Prostate gland (tissue), 2 donors: ENCODE measurements at regions not wholly inside any gene's neighbourhood (a gene's known extent, or its start where the extent isn't known, plus 50 kb on each side); places are given as distances from the start of the nearest gene placed in this dataset.

Experiments
- POLR2AphosphoS5 ChIP-seq: sonication (generic); formaldehyde crosslinking; IDR thresholded peaks from one replicate; pipeline ENCODE4 v1.6.1; 2017; ENCODE audit warnings: antibody characterized with exemption
- TF ChIP-seq, protein P1 (sequence below), 4 experiments: fragments of 200-600 bp in 2 of 4; fragments of 450-650 bp in 2 of 4; sonication (generic) in 2 of 4; IDR thresholded peaks; 1 replicate in 3 of 4; 2 replicates in 1 of 4; pipeline ENCODE4 v1.5.1; 2016 to 2019; ENCODE audit warnings: antibody characterized with exemption in 4 of 4, mild to moderate bottlenecking in 2 of 4, moderate library complexity in 2 of 4

DNA sequence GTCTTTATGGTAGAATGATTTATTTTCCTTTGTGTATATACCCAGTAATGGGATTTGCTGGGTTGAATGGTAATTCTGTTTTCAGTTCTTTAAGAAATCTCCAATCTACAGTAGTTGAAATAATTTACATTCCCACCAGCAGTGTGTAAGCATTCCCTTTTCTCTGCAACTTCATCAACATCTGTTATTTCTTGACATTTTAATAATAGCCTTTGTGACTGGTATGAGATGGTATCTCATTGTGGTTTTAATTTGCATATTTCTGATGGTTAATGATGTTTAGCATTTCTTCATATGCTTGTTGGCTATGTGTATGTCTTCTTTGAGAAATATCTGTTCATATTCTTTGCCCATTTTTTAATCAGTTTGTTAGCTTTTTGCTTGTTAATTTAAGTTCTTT is 901.2 kb downstream of the METTL15 start:
- TF ChIP-seq, protein P1, sequence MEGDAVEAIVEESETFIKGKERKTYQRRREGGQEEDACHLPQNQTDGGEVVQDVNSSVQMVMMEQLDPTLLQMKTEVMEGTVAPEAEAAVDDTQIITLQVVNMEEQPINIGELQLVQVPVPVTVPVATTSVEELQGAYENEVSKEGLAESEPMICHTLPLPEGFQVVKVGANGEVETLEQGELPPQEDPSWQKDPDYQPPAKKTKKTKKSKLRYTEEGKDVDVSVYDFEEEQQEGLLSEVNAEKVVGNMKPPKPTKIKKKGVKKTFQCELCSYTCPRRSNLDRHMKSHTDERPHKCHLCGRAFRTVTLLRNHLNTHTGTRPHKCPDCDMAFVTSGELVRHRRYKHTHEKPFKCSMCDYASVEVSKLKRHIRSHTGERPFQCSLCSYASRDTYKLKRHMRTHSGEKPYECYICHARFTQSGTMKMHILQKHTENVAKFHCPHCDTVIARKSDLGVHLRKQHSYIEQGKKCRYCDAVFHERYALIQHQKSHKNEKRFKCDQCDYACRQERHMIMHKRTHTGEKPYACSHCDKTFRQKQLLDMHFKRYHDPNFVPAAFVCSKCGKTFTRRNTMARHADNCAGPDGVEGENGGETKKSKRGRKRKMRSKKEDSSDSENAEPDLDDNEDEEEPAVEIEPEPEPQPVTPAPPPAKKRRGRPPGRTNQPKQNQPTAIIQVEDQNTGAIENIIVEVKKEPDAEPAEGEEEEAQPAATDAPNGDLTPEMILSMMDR (IDR thresholded peaks at IDR 0.05): no peak
- no peak for TF ChIP-seq POLR2AphosphoS5
